ENCODE measurements at regions not wholly inside any gene's neighbourhood (a gene's known extent, or its start where the extent isn't known, plus 50 kb on each side); places are given as distances from the start of the nearest gene placed in this dataset.

DNA sequence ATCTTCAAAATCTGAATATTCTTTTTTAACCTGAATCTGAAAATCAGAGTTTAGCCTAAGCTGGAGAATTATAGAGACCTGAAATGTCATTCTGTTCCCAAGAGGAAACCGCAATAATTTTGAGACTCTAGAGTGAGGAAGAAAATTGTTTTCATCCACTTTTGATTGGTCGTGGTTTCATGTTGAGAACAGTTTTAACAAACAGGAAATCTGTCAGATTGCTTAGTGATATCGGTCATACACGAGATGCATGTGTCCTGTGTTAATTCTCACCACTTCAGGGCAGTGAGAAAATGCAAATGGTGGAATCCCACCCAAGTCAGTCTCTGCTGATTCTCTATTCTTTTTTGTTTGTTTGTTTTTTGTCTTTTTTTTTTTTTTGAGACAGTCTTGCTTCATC is 1498.5 kb upstream of the TMEM132C start:
- no peak for TF ChIP-seq CTCF (IDR thresholded peaks at IDR 0.05)
- no peak for TF ChIP-seq EZH2phosphoT487 (IDR thresholded peaks at IDR 0.05)
- no peak for TF ChIP-seq EZH2 (IDR thresholded peaks at IDR 0.05)
